Adrenal gland (tissue), 9 donors: ENCODE measurements at regions not wholly inside any gene's neighbourhood (a gene's known extent, or its start where the extent isn't known, plus 50 kb on each side); places are given as distances from the start of the nearest gene placed in this dataset.

Experiments
- DNase-seq, 7 donors: peaks; one replicate each; pipeline ENCODE4 v3.0.0-alpha.2; 2019 to 2020
- H3K27ac ChIP-seq, 5 donors: fragments of 200-600 bp; sonication (generic) in 4 of 5; 1 replicate in 3 of 5; 2 replicates in 2 of 5; pipeline versions ENCODE4 v1.5.1 to v1.8.0; 2016 to 2020; ENCODE audit warnings: mild to moderate bottlenecking in 1 of 5
- H3K27me3 ChIP-seq: fragments of 200-600 bp; 2 replicates; pipeline ENCODE4 v1.8.0; 2021
- H3K36me3 ChIP-seq, 2 donors: fragments of 200-600 bp; replicated peaks in 1 of 2; 1 replicate in 1 of 2; 2 replicates in 1 of 2; pipeline versions ENCODE4 v1.5.1 to v1.8.0; 2018 to 2022
- H3K4me1 ChIP-seq, 2 donors: fragments of 200-600 bp; replicated peaks in 1 of 2; 1 replicate in 1 of 2; 2 replicates in 1 of 2; pipeline versions ENCODE4 v1.5.1 to v1.8.0; 2018 to 2021
- H3K4me3 ChIP-seq, 4 donors: fragments of 200-600 bp; sonication (generic) in 3 of 4; one replicate each; pipeline ENCODE4 v1.5.1; 2016 to 2018
- H3K9me3 ChIP-seq, 3 donors: fragments of 200-600 bp; sonication (generic) in 1 of 3; replicated peaks in 1 of 3; 1 replicate in 2 of 3; 2 replicates in 1 of 3; pipeline versions ENCODE4 v1.5.1 to v1.8.0; 2016 to 2021
- CTCF ChIP-seq, 6 experiments: fragments of 450-650 bp in 4 of 6; fragments of 200-600 bp in 2 of 6; sonication (generic) in 1 of 6; IDR thresholded peaks; 1 replicate in 5 of 6; 2 replicates in 1 of 6; pipeline versions ENCODE4 v1.5.1 to v1.8.0; 2016 to 2021; ENCODE audit warnings: antibody characterized with exemption in 6 of 6, mild to moderate bottlenecking in 2 of 6, moderate library complexity in 1 of 6
- POLR2A ChIP-seq, 2 donors: fragments of 450-650 bp; IDR thresholded peaks; one replicate each; pipeline ENCODE4 v1.6.1; 2017; ENCODE audit warnings: antibody characterized with exemption in 2 of 2, mild to moderate bottlenecking in 2 of 2, moderate library complexity in 1 of 2
- WGBS, 4 donors: extraction: QIAGEN DNeasy Blood & Tissue Kit in 2 of 4; methylation state at CpG; one replicate each; pipeline versions ENCODE4 v1.1.5 to v1.1.7; 2013 to 2017; 5-methylcytosine and 5-hydroxymethylcytosine counted together
- intact Hi-C, 2 donors: fragments of 100-400 bp; cut with DNase I; formaldehyde crosslinking; loops; one replicate each; pipeline versions ENCODE4 v1.14.1 to v1.15.0; 2022 to 2023
- donor health status: healthy with polysubstance abuse.
- donor health status: Bipolar disorder and iron deficiency.
- donor health status: DM: yes; HTN: yes; CAD: no.
- donor health status: DM: no; HTN: no; CAD: no.
- donor health status: DM: no; HTN: no; CAD: no.

- H3K36me3 ChIP-seq = no peaks in the 10 kb centered on the region
- 43 to 59% (median 56%) methylated on average over 3 of the region's 3 CpGs for WGBS, 4 donors
- TF ChIP-seq CTCF (IDR thresholded peaks at IDR 0.05) (no peak), POLR2A (IDR thresholded peaks at IDR 0.05) (no peak)
- intact Hi-C loops = no loop called here
- H3K4me1 ChIP-seq = no peaks in the 10 kb centered on the region
- no peaks in the 10 kb centered on the region for H3K27me3 ChIP-seq
- no peak for DNase-seq
- H3K27ac ChIP-seq = no peak overlapping the region
- H3K9me3 ChIP-seq = no peaks in the 10 kb centered on the region
- H3K4me3 ChIP-seq = no peak overlapping the region
Measured at GRCh38 chr2:116477229-116477628, 1337.3 kb upstream of the DDX18 start.

GRCh38 chr2:116487336-116487735 is 1327.2 kb upstream of the DDX18 start:
- no peak for DNase-seq
- no peaks in the 10 kb centered on the region for H3K27me3 ChIP-seq
- 80 to 90% (median 84%) methylated on average over 1 of the region's 1 CpG for WGBS, 4 donors
- H3K4me1 ChIP-seq = no peaks in the 10 kb centered on the region
- no peaks in the 10 kb centered on the region for H3K36me3 ChIP-seq
- no peak overlapping the region for H3K27ac ChIP-seq
- peaks cover 0 to 4% (median 0%) of the 10 kb centered on the region in 3 donors for H3K9me3 ChIP-seq
- TF ChIP-seq POLR2A (IDR thresholded peaks at IDR 0.05) (no peak), CTCF (IDR thresholded peaks at IDR 0.05) (no peak)
- H3K4me3 ChIP-seq = no peak overlapping the region
- intact Hi-C loops = no loop called here

GRCh38 chr2:116489292-116489691 is 1325.2 kb upstream of the DDX18 start:
- WGBS, 4 donors = 75 to 86% (median 81%) methylated on average over 6 of the region's 6 CpGs
- no peak overlapping the region for H3K4me3 ChIP-seq
- no peaks in the 10 kb centered on the region for H3K27me3 ChIP-seq
- no peaks in the 10 kb centered on the region for H3K36me3 ChIP-seq
- no peak overlapping the region for H3K27ac ChIP-seq
- no peak for DNase-seq
- TF ChIP-seq POLR2A (IDR thresholded peaks at IDR 0.05) (no peak), CTCF (IDR thresholded peaks at IDR 0.05) (no peak)
- no peaks in the 10 kb centered on the region for H3K9me3 ChIP-seq
- intact Hi-C loops = no loop called here
- no peaks in the 10 kb centered on the region for H3K4me1 ChIP-seq

GRCh38 chr2:116489944-116490343 is 1324.5 kb upstream of the DDX18 start:
- TF ChIP-seq POLR2A (IDR thresholded peaks at IDR 0.05) (no peak), CTCF (IDR thresholded peaks at IDR 0.05) (no peak)

More at GRCh38 chr2:116489944-116490343, 1324.5 kb upstream of the DDX18 start:
- intact Hi-C loops = no loop called here
- no peaks in the 10 kb centered on the region for H3K4me1 ChIP-seq
- H3K36me3 ChIP-seq = no peaks in the 10 kb centered on the region
- H3K27ac ChIP-seq = no peak overlapping the region
- WGBS, 4 donors = 64 to 84% (median 78%) methylated on average over 1 of the region's 1 CpG
- DNase-seq = no peak
- no peak overlapping the region for H3K4me3 ChIP-seq
- H3K9me3 ChIP-seq = no peaks in the 10 kb centered on the region
- no peaks in the 10 kb centered on the region for H3K27me3 ChIP-seq
